ENCODE measurements at regions not wholly inside any gene's neighbourhood (a gene's known extent, or its start where the extent isn't known, plus 50 kb on each side); places are given as distances from the start of the nearest gene placed in this dataset.
"Not testable (repeated sequence)": the region's sequence is repeated elsewhere in the genome, so short reads cannot be mapped to it uniquely, and the experiment has no call there.

DNA sequence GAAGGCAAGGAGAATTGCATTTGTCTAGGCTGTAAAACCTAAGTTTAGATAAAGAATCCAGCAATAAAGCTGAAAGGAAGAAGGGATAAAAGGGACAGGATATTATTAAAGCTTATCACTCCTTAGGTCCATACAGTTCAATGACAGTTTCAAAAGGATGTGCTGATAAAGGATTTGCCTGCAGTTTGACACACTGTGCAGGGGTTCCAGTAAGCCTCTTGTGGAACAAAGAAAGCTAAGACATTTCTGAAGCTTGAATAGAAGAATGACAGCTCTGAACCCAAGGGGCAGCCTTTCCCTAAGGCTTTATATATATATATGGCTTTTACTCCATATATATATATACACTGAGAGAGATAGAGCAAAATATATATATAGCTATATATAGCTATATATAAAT, 276.8 kb upstream of the GRM3 start:
- no peak for DNase-seq

GRCh38 chr7:86340407-86340806, 303.3 kb upstream of the GRM3 start:
- DNase-seq = not testable (repeated sequence)

DNA sequence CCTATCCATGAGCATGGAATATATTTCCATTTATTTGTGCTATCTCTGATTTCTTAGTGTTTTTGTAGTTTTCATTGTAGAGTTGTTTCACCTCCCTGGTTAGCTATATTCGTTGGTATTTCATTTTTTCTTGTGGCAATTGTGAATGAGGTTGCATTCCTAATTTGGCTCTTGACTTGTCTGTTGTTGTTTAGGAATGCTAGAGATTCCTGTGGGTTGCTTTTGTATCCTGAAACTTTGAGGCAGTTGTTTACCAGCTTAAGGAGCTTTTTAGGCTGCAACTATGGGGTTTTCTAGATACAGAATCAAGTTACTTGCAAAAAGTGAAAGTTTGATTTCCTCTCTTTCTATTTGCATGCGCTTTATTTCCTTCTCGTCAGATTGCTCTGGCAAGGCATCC, 304.7 kb upstream of the GRM3 start:
- DNase-seq = no peak

DNA sequence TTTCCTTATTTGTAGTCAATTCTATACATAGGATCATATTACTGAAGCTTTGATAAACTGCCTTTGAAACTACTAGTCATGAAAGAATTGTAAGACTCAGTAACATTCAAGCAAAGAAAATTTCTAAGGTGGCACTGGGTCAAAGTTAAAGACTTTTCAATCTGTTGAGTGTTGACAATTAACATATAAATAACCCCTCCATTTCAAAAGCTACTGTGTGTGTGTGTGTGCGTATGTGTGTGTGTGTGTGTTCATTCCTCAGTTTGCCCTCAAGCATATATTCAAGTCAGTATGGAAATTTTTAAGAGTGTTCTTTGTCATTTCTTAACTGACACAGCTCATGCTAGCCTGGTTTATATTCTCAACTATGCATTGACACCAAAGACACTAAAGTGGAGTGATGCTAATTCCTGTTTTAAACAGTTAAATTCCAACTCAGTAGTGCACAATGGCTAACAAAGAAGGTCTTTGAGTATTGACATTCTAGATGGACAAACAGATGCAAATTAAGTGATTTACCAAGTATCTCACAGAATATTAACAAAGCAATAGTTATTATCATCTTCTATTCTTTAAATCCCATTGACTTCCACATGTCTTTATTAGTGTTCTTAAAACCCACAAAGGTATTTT, 314.8 kb upstream of the GRM3 start:
- DNase-seq = no peak

DNA sequence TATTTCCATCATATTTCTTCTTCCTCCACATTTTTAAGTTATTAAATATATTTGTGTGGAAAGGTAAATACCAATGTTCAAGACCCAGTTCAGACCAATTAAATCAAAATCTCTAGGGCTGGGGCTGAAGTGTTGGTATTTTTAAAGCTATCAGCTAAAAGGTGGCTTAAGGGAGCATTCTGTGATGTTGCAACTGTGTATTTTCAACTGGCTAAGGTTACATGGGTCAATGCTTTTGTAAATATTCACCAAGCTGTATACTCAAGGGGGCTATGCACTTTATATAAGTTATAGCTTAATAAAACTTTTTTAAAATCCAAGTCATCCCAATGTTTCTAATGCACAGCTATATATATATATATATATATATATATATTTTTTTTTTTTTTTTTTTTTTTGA, 316.9 kb upstream of the GRM3 start:
- no peak for DNase-seq

- DNase-seq = no peak
Observed at GRCh38 chr7:86320889-86321288, 322.8 kb upstream of the GRM3 start.

DNA sequence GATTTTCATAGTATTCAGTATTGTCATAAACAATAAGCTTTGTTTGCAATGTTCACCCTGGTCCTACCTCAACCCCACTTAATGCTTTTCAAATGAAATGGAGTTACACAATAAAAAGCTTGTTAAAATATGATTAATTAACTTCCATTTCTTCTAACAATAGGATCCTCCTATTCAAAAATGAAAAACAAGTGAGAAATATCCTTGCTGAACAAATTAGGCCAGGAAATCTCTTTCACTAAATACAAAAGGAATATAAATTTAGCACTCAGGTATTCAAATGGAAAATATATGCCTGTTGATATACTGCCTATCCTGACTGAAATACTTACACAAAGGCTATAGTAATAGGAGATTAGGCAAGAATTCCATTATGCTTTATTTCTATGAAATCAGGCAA, 323.4 kb upstream of the GRM3 start:
- DNase-seq = no peak

DNA sequence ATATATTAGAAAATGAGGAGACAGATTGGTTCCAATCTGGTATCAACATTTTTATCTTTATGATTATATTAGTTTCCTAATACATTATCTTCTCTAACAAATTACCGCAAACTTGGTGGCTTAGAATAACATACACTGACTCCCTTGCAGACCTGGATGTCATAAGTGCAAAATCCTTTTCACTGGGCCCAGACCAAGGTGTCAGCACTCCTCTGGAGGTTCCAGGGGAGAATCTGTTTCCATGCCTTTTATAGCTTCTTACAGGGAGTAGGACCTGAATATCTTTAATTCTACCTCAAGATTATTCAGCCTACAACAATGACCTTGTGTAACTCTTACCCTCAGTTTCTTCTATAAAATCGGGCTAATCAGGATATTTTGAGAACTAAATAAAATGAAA, 329.9 kb upstream of the GRM3 start:
- DNase-seq = no peak

GRCh38 chr7:86301301-86301700, 342.4 kb upstream of the GRM3 start:
- no peak for DNase-seq

DNA sequence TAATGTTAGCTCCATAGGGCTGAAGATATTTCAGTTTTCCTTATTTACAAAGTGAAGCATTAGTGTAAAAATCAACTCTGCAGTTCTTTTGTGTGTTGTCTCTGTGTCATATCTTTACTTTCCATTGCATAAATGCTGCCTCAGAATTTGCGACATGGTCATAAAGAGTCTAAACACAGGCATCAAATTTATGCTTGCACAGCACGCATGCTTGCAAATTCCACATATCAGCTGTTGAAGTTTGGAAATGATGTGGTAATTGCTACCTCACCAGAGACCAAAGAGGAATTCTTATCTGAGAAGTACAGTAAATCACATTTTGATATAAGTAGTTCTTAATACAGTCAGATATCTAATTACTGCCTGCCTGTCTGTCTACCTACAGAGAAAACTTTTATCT, 348.2 kb upstream of the GRM3 start:
- DNase-seq = no peak

GRCh38 chr7:86282014-86282682, 361.6 kb upstream of the GRM3 start:
- no peak for DNase-seq

- no peak for DNase-seq
Observed at GRCh38 chr7:86280150-86280549, 363.6 kb upstream of the GRM3 start.

- DNase-seq = no peak
Observed at GRCh38 chr7:86262781-86263180, 380.9 kb upstream of the GRM3 start.

- DNase-seq = no peak
Observed at GRCh38 chr7:86257894-86258293, 385.8 kb upstream of the GRM3 start.

- no peak for DNase-seq
Observed at GRCh38 chr7:86252406-86252805, 391.3 kb upstream of the GRM3 start.

GRCh38 chr7:86248977-86249376, 394.7 kb upstream of the GRM3 start:
- no peak for DNase-seq

GRCh38 chr7:86243171-86243570, 400.5 kb upstream of the GRM3 start:
- DNase-seq = no peak

- DNase-seq = no peak
Observed at GRCh38 chr7:86226191-86226590, 417.5 kb upstream of the GRM3 start.

- no peak for DNase-seq
Observed at GRCh38 chr7:86222806-86223205, 420.9 kb upstream of the GRM3 start.

DNA sequence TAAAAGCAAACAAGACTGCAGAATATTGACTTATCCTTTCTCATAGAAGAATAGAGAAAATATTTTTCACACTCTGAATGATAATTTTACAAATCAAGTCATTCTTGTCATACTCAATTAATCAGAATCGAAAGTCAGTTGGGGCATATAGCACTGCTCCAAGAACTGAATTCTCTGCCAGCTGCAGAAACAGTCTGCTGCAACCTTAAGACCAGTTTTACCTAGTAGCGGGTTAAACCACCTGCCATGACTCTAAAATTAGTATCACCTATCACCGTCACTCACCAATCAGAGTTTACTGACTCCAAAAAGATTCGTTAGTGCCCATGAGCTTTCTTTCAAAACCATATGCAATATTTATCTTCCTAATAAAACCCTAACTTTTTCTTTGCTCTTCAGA, 429.0 kb upstream of the GRM3 start:
- no peak for DNase-seq

DNA sequence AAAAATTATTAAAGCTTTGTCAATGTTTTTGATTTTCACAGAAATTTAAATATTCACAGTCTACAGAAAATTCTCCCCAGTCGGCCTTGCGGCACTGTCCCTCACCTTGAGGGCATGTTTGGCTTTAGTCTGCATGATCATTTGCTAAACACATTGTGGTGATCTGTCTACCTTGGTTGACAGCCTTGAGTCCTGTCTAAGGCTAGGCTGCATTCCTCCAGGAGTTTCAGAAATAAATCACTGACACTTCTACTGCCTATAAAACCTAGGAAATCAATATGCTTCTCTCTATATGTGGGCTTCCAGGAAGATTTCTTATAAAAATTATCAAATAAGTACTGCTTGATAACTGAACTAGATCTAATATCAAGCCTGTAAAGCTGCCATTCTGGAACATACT, 430.7 kb upstream of the GRM3 start:
- no peak for DNase-seq

- no peak for DNase-seq
Observed at GRCh38 chr7:86209036-86209435, 434.7 kb upstream of the GRM3 start.

DNA sequence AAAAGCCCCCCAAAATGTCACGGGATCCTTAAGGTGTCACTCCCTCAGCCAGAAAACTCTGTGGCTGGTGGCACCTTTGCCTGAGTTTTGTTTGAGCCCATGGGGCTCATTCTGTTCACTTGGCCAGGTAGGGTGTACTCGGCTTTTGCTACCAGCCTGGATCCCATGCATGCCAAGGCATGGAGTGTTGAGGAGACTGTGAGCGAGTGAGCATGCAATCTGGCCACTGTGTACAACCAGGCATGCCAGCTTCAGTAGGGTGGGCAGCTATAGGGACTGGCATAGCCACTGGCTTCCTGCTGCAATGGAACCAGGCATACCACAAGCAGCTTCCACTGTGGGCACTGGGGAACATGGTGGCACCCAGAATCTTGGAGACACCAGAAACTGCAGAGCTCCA, 436.0 kb upstream of the GRM3 start:
- no peak for DNase-seq

GRCh38 chr7:86202833-86203232, 440.9 kb upstream of the GRM3 start:
- no peak for DNase-seq

DNA sequence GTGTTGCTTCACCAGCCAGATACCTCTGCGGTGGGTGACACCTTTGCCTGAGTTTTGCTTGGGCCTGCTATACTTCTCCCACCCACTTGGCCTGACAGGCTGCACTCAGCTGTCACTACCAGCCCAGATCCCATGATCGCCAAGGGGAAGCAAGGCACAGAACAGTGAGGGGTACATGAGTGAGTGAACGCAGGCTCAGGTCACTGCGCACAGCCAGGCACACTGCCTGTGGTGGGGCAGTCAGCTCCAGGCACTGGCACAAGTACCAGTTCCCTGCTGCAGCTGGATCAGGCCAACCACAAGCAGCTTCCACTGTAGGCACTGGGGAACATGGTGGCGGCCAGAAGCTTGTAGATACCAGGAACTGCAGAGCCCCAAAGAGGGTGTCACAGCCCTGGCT, 441.9 kb upstream of the GRM3 start:
- no peak for DNase-seq
